GM12801 (cell line): ENCODE measurements at regions not wholly inside any gene's neighbourhood (a gene's known extent, or its start where the extent isn't known, plus 50 kb on each side); places are given as distances from the start of the nearest gene placed in this dataset.

Experiments
- CTCF ChIP-seq: IDR thresholded peaks from one replicate; pipeline ENCODE4 v1.5.1; 2011; ENCODE audit warnings: control low read depth; ENCODE audit not compliant: insufficient read length; ENCODE audit errors: extremely low read depth

DNA sequence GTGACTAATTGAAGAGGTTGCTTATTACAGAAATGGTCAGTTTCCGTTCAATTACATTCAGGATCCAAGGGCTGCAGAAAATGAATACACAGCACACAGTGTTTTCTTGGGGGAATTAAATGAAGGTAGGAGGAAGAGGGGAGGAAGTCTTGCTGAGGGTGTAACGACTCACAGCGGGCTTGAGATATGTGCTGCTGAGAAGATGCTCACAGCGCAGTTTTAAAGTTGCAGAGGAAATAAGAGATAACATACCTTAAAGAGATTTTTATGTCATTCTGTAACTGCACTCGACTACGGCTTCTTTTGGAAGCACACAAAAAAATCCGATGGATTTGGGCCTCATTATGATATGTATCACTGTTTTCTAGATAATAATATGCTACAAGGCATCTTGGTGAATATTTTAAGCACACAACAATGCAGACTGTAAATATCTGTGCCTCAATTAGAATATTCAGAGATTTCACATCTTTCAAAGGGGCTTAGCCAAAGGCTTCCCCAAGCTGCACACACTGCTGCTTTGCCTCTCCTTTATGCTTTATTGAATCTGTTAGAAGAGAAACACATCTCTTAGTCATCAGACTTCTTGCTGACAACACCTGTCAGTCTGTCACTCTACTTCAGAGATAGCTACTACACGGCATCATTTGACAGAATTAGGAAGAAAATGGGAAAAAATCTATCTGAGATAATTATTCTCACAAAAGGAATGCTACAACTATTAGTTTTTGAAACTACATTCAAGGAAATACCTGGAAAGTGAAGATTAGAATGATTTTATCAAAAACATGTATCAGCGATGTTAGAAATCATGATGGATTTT, 773.2 kb downstream of the OTOL1 start:
- no peak for TF ChIP-seq CTCF

DNA sequence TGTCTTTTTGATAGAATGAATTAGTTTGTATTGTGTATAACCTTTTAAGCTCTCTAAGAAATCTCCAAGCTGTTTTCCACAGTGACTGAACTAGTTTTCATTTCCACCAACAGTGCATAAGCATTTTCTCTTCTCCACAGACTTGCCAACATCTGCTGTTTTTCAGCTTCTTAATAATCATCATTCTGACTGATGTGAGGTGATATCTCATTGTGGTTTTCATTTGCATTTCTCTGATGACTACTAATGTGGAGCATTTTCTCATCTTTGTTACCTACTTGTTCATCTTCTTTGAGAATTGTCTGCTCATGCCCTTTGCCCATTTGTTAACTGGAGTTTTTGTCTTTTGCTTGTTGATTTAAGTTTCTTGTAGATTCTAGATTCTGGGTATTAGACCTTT, 777.5 kb downstream of the OTOL1 start:
- no peak for TF ChIP-seq CTCF

DNA sequence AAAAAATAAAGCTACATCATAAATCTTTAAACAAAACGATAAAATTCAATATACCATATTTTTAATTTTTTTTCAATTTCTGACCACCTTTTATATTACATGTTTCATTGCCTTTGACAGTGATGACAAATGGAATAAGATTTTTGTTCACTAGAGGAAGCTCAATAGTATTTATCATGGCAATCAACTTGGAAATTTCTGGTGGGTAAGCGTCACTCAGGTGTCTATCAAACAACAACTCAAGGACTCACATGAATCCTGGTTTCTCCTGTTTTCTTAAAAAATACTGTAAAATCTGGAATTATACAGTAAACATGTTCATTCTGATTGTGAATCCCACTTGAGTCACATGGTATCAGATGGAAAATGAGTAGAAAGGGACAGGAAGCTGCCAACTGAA, 782.2 kb downstream of the OTOL1 start:
- no peak for TF ChIP-seq CTCF

DNA sequence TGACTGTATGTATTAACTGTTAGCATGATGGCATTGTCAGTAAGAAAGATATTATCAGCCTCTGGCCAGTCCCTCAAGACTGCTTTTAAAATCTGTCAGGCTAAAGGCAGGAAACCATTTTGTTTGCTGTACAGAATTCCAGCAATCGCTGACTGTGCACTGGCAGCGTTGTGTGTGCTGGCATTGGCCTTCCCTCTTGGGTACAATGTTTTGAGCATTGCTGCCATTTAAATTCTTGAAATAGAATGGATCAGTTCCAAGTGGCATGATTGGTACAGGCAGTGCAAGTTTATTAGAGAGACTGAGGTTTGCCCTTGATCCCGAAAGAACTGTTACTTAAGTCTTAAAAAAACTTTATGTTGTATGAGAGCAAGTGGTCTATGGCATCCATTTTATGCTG, 788.7 kb downstream of the OTOL1 start:
- no peak for TF ChIP-seq CTCF

GRCh38 chr3:162287600-162287999, 791.0 kb downstream of the OTOL1 start:
- no peak for TF ChIP-seq CTCF

GRCh38 chr3:162292409-162292808, 795.8 kb downstream of the OTOL1 start:
- no peak for TF ChIP-seq CTCF

DNA sequence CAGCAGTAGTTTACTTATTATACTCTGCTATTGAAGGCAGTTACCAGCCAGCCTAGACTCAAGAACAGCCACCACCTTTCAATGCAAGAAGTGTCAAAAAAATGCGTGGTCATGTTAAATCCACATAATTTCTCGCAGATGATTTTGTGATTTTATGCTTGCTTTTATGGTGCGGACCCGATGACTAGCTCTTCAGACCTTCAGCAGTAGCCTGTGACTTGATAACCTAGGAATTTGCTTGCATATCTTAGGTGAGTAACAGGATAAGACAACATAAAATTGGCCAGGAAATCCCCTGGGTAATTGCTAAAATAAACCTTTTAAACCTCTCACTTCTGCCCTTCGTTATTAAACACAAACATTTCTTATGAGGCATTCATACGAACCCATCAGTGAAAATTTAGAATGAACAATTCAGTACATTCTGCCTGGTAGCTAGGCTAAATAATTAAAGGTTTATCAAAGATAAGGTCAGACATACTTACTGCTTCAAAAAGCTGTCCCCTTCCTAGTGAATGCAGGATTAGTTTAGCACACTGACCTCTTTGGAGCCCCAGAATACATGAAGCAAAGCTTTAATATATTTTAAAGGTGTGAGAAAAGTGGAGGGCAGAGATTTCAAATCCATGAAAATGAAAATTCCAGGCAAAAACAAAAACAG, 798.8 kb downstream of the OTOL1 start:
- TF ChIP-seq CTCF: no peak
